Suprapubic skin (tissue), 4 donors: ENCODE measurements at regions not wholly inside any gene's neighbourhood (a gene's known extent, or its start where the extent isn't known, plus 50 kb on each side); places are given as distances from the start of the nearest gene placed in this dataset.

Experiments used
- DNase-seq, 2 donors: peaks; one replicate each; pipeline ENCODE4 v3.0.0-alpha.2; 2019; ENCODE audit warnings: low spot score in 2 of 2
- H3K27ac ChIP-seq: fragments of 200-600 bp; sonication (generic); one replicate; pipeline ENCODE4 v1.5.1; 2019
- H3K27me3 ChIP-seq: fragments of 200-600 bp; sonication (generic); one replicate; pipeline ENCODE4 v1.5.1; 2019
- H3K36me3 ChIP-seq: fragments of 200-600 bp; sonication (generic); one replicate; pipeline ENCODE4 v1.5.1; 2019
- H3K4me1 ChIP-seq: fragments of 200-600 bp; sonication (generic); one replicate; pipeline ENCODE4 v1.5.1; 2019
- H3K4me3 ChIP-seq: fragments of 200-600 bp; sonication (generic); one replicate; pipeline ENCODE4 v1.5.1; 2019; ENCODE audit warnings: mild to moderate bottlenecking
- H3K9me3 ChIP-seq: fragments of 200-600 bp; sonication (generic); one replicate; pipeline ENCODE4 v1.5.1; 2019
- CTCF ChIP-seq, 2 donors: fragments of 200-600 bp in 1 of 2; fragments of 450-650 bp in 1 of 2; sonication (generic) in 1 of 2; IDR thresholded peaks; one replicate each; pipeline ENCODE4 v1.5.1; 2016 to 2019; ENCODE audit warnings: antibody characterized with exemption in 2 of 2, mild to moderate bottlenecking in 1 of 2, moderate library complexity in 1 of 2
- EP300 ChIP-seq: sonication (generic); formaldehyde crosslinking; IDR thresholded peaks from one replicate; pipeline ENCODE4 v1.6.1; 2017; ENCODE audit warnings: antibody characterized with exemption
- POLR2A ChIP-seq, 2 donors: fragments of 450-650 bp; IDR thresholded peaks; one replicate each; pipeline ENCODE4 v1.6.1; 2017; ENCODE audit warnings: antibody characterized with exemption in 2 of 2, mild to moderate bottlenecking in 2 of 2, moderate library complexity in 2 of 2
- POLR2AphosphoS5 ChIP-seq, 3 donors: sonication (generic); formaldehyde crosslinking; IDR thresholded peaks; one replicate each; pipeline ENCODE4 v1.6.1; 2017; ENCODE audit warnings: antibody characterized with exemption in 3 of 3
- WGBS: methylation state at CpG from one replicate; pipeline ENCODE4 v1.1.5; 2018; 5-methylcytosine and 5-hydroxymethylcytosine counted together

DNA sequence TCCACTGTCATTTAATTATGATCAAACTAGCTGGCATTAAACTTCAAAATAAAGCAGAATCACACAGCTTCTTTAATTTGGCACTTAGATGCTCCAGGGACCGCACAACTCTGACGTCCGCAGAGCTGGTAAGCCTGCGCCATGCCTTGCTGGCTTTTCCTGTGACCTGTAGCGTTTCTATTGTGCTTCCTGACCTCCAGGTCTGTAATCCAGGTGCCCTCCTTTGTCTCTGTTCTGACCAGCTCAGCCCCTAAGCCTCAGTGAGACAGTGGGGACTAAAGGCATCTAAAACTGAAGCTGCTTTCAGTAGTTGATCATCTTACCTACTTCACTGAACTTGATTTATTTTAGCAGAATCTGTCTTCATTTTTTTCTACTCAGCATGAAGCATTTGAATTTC, 249.7 kb upstream of the RGPD4 start:
- TF ChIP-seq POLR2AphosphoS5 (IDR thresholded peaks at IDR 0.05) = no peak
- TF ChIP-seq POLR2A (IDR thresholded peaks at IDR 0.05) = no peak
- TF ChIP-seq EP300 = no peak
- TF ChIP-seq CTCF (IDR thresholded peaks at IDR 0.05) = no peak
- Histone ChIP-seq H3K27ac (no peak overlapping the region), H3K4me1 (no peaks in the 10 kb centered on the region), H3K27me3 (no peaks in the 10 kb centered on the region), H3K9me3 (no peaks in the 10 kb centered on the region), H3K4me3 (no peak overlapping the region), H3K36me3 (no peaks in the 10 kb centered on the region)
- no peak for DNase-seq
- 83% methylated on average over 5 of the region's 5 CpGs for WGBS

- Histone ChIP-seq H3K9me3 (no peaks in the 10 kb centered on the region), H3K27ac (no peak overlapping the region), H3K36me3 (no peaks in the 10 kb centered on the region), H3K4me1 (no peaks in the 10 kb centered on the region), H3K27me3 (no peaks in the 10 kb centered on the region), H3K4me3 (no peak overlapping the region)
- no peak for DNase-seq
- TF ChIP-seq POLR2A (IDR thresholded peaks at IDR 0.05) (no peak), POLR2AphosphoS5 (IDR thresholded peaks at IDR 0.05) (no peak), EP300 (no peak), CTCF (IDR thresholded peaks at IDR 0.05) (no peak)
These were observed 244.2 kb upstream of the RGPD4 start for GRCh38 chr2:107582487-107582886.

- no peak for DNase-seq
- H3K36me3 ChIP-seq = no peaks in the 10 kb centered on the region
- WGBS = 84% methylated on average over 1 of the region's 1 CpG
- H3K4me3 ChIP-seq = no peak overlapping the region
- no peaks in the 10 kb centered on the region for H3K4me1 ChIP-seq
- H3K27ac ChIP-seq = no peak overlapping the region
- TF ChIP-seq EP300 (no peak), POLR2A (IDR thresholded peaks at IDR 0.05) (no peak), CTCF (IDR thresholded peaks at IDR 0.05) (no peak), POLR2AphosphoS5 (IDR thresholded peaks at IDR 0.05) (no peak)
- H3K27me3 ChIP-seq = no peaks in the 10 kb centered on the region
- H3K9me3 ChIP-seq = no peaks in the 10 kb centered on the region
These were observed 242.1 kb upstream of the RGPD4 start for GRCh38 chr2:107584577-107584976.

DNA sequence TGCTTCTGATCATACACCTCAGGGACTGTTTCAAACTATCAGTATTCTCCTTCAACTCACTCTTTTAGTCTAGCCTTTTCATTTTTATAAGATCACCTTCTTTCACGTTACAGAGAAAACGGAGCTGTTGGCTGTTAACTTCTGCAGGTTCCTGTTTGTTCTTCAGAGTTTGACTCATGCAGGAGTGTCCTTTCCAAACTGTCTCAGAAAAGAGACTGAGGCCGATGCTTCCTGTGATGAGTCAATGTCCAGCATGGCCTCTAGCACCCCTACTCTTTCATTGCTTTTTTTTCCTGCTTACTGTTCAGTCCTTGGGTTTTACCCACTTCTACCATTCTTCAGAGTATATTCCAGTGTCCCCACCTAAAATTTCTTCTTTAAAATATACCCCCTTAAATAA, 240.8 kb upstream of the RGPD4 start:
- Histone ChIP-seq H3K4me3 (no peak overlapping the region), H3K4me1 (no peaks in the 10 kb centered on the region), H3K36me3 (no peaks in the 10 kb centered on the region), H3K27me3 (no peaks in the 10 kb centered on the region), H3K9me3 (no peaks in the 10 kb centered on the region), H3K27ac (no peak overlapping the region)
- 91% methylated on average over 3 of the region's 3 CpGs for WGBS
- DNase-seq = no peak
- no peak for TF ChIP-seq POLR2AphosphoS5 (IDR thresholded peaks at IDR 0.05)

DNA sequence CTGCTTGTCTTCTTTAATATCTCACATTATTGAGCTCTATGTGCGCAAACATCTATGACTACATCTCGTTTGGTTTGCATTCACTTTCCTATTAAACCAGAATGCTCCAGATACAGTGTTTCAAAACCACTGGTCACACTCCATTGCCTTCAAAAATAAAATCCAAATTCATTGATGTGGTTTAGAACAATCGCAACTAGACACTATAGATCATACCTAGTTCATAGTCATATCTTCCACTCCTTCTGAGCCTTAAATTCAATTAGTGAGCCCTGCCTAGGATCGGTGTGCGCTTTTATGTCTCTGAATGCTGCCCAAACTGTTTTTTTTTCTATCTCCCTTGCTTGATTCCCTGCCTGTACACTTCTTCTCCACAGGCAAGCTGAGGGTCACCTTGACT, 238.5 kb upstream of the RGPD4 start:
- 90% methylated on average over 5 of the region's 5 CpGs for WGBS
- TF ChIP-seq EP300 (no peak), POLR2A (IDR thresholded peaks at IDR 0.05) (no peak), POLR2AphosphoS5 (IDR thresholded peaks at IDR 0.05) (no peak), CTCF (IDR thresholded peaks at IDR 0.05) (no peak)
- H3K27ac ChIP-seq = no peak overlapping the region

GRCh38 chr2:107589079-107589491, 237.6 kb upstream of the RGPD4 start:
- Histone ChIP-seq H3K9me3 (no peaks in the 10 kb centered on the region), H3K27ac (no peak overlapping the region), H3K4me1 (no peaks in the 10 kb centered on the region), H3K4me3 (no peak overlapping the region), H3K36me3 (no peaks in the 10 kb centered on the region), H3K27me3 (no peaks in the 10 kb centered on the region)
- 34% methylated on average over 3 of the region's 3 CpGs for WGBS
- DNase-seq = no peak
- TF ChIP-seq EP300 = no peak
- TF ChIP-seq CTCF (IDR thresholded peaks at IDR 0.05) = no peak
- no peak for TF ChIP-seq POLR2AphosphoS5 (IDR thresholded peaks at IDR 0.05)
- TF ChIP-seq POLR2A (IDR thresholded peaks at IDR 0.05) = no peak

More for the DNA sequence above, 238.5 kb upstream of the RGPD4 start:
- Histone ChIP-seq H3K4me3 (no peak overlapping the region), H3K36me3 (no peaks in the 10 kb centered on the region), H3K4me1 (no peaks in the 10 kb centered on the region), H3K9me3 (no peaks in the 10 kb centered on the region), H3K27me3 (no peaks in the 10 kb centered on the region)
- DNase-seq = no peak
